GM20431 (cell line): ENCODE measurements at regions not wholly inside any gene's neighbourhood (a gene's known extent, or its start where the extent isn't known, plus 50 kb on each side); places are given as distances from the start of the nearest gene placed in this dataset.

Experiments
- in situ Hi-C: fragments of 300-500 bp; cut with MseI, MboI; formaldehyde crosslinking; loops from one replicate; pipeline ENCODE4 v1.15.0; 2020; ENCODE audit warnings: low sequenced_read_pairs; ENCODE audit not compliant: unreplicated experiment

DNA sequence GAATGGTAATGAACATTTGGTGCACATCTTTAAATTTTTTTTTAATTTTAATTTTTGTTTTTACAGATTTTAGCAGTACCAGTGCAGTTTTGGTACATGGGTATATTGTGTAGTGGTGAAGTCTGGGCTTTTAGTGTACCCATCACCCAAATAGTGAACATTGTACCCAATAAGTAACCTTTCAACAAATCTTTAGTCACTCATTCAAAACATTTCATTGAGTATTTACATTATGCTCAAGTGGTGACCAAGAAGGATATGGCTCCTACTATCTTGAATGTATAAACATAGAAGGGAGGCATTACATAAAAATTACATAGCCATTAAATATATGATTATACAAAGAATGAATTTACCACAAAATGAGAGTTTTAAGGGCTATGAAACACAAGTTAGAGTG lies 223.3 kb downstream of the SPRY1 start:
- in situ Hi-C loops: no loop called here

GRCh38 chr4:123621072-123621705 lies 224.6 kb downstream of the SPRY1 start:
- in situ Hi-C loops: no loop called here

GRCh38 chr4:123622572-123622971 lies 226.0 kb downstream of the SPRY1 start:
- in situ Hi-C loops: no loop called here

DNA sequence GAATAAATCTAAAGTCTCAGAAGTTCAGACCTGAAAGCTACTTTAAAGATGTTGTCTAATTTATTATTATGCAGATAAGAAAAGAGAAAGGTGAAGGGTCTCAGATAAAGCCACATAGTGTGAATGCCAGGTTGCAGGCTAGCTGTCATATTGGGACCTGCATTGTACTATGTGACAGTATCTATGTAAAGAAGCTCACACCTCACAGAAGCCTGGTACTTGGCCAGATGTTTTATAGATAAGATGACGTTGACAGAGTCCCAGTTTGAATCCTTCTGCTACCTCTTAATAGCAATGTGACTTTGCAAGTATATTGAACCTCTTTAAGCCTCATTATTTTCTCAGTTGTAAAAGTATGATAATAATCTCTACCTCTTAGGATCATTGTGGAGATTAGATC lies 227.0 kb downstream of the SPRY1 start:
- in situ Hi-C loops: no loop called here

DNA sequence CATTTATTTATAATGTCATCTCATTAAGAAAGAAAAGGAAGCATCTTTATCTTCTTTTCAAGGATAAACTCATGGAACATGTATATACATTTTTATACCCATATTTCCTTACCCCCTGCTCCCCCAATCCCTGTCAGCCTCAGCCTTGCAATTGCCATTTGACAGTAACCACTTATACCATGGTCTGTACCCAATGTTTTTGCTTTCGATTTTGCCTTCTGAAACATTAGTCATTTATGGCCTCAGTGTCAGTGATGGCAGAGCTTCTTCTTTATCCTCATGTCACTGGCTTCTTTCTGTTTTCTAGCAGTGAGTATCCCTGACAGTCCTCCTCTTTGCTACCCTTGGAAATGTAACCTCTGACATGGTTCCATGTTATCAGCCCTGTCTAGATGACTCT lies 228.4 kb downstream of the SPRY1 start:
- in situ Hi-C loops: no loop called here

DNA sequence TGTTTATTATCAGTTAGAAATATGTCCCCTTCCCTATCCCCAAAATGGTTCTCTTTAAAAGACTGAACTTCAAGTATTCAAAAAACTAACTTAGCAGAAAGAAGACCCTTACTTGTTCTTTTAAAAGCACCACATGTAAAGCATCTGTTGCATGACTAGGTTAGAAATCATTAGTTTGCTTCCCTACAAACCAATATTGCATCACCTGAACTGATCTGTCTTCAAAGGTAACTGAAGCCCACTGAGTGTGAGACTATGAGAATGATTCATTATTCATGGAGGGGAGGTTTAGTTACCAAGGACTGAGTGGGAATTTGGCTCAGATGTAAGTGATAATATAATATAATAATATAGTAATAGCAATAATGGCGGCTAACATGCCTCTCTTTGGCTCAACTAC lies 231.7 kb downstream of the SPRY1 start:
- in situ Hi-C loops: no loop called here

- in situ Hi-C loops: no loop called here
Measured at GRCh38 chr4:123631786-123632692, 235.4 kb downstream of the SPRY1 start.

DNA sequence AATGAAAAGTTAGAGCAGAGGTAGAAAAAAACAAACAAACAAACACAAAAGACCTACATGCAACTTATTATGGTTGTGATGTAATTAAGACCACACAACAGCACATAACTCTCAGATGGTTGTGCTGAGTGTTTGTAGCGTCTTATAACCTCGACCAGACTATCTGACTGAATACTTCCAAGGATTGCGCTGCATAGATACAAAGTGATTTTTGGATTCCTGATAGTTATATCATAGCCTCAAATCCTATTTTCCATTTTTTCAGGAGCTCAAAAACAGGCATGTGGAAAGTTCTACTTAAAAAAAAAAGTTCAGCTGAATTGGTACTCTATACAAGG lies 236.1 kb downstream of the SPRY1 start:
- in situ Hi-C loops: no loop called here

DNA sequence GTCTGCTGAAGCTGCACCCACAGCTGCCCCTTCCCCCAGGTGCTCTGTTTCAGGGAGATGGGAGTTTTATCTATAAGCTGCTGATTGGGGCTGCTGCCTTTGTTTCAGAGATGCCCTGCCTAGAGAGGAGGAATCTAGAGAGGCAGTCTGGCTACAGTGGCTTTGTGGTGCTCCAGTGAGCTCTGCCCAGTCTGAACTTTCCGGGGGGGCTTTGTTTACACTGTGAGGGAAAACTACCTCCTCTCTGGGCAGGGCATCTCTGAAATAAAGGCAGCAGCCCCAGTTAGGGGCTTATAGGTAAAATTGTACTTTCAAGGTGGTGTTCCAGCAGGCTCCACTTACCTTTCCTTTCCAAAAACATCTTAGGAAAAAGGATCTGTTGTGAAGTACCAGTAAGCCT lies 242.2 kb downstream of the SPRY1 start:
- in situ Hi-C loops: no loop called here

DNA sequence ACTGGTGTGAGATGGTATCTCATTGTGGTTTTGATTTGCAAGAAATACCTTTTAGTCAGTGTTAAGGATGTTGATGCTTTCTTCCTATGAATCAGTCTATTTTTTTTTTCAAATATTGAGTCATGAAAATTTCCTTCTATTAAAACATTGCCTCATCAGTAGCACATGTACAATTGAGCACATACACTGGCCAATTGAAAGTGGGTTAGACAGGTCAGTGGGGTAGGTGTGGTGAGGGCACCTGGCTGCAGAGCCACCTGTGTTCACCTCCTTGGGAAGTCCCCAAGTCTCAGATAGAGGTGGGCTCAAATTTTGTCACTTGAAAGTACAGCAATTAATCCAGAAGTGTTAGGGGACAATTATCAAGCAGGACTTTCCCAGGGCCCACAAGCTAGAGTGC lies 243.7 kb downstream of the SPRY1 start:
- in situ Hi-C loops: no loop called here

DNA sequence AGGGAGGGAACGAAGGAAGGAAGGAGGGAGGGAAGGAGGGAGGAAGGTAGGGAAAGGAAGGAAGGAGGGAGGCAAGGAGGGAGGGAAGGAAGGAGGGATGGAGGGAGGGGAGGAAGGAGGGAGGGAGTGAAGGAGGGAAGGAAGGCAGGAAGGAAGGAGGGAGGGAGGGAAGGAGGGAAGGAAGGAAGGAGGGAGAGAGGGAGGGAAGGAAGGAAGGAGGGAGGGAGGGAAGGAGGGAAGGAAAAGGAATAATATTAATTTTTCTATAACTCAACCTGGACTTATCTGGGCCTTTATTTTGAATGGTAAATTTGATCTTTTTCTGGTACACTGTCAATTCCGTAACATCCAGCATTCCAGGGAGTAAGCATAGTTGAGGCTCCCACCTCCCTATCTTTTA lies 244.2 kb downstream of the SPRY1 start:
- in situ Hi-C loops: no loop called here

DNA sequence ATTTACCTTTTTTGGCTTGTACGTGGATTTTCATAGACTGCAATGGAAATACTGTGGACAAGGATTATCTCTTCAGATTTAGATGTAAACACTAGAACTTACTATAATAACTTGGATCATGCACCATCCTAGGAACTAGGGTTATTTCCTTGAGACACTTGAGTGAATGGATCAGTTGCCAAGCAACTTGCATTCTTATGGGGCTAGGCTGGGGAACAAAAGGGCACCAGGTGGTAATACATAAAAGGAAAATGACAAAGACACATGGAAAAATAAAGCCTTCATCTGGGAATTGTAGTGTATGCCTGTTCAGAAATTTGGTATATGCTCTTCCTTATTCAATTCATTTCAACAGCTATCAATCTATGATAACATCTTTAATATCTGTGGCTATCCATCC lies 247.1 kb downstream of the SPRY1 start:
- in situ Hi-C loops: no loop called here

DNA sequence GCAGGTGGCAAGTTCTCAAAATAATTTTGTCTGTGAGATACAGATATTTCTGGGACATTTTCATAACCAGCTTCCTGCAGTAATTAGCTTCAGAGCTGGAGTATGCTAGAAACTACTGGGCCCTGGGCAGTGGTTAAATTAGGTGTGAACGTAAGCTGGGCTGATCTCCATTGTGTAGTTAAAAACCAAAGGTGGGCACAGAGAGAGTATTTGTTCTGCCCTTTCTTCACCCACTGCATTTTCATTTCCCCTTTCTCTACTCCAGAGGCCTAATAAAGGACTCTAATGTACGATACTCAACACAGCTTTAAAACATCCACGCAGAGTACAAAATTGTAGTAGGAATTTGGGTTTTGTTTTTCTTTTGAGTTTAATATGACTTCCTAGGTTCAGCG lies 252.7 kb downstream of the SPRY1 start:
- in situ Hi-C loops: no loop called here

- in situ Hi-C loops: loop anchor here (10.0 kb wide), 1 partner anchor 265 kb away; no protein-coding TSS in a partner anchor
Measured at GRCh38 chr4:123649645-123650391, 253.2 kb downstream of the SPRY1 start.

DNA sequence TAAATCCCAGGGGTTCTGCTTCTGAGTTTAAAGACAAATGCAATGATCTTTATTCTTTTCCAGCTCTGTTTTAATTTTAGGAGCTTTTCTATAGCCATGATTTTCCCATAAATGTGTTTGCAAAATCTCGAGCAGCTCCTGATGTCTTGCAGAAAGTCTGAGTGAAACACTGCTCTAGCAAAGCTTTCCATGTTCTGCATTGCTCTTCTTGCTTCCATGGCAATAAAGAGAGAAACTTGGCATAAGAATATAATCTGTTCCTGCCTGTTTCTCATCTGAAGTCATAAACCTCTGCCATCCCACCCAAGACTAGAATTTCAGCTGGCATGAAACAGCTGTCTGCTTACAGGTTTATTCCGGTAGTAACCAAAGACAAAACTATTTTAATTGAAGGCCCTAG lies 254.5 kb downstream of the SPRY1 start:
- in situ Hi-C loops: loop anchor here (10.0 kb wide), 1 partner anchor 266 kb away; no protein-coding TSS in a partner anchor

GRCh38 chr4:123651536-123652180 lies 255.1 kb downstream of the SPRY1 start:
- in situ Hi-C loops: loop anchor here (10.0 kb wide), 1 partner anchor 267 kb away; no protein-coding TSS in a partner anchor

DNA sequence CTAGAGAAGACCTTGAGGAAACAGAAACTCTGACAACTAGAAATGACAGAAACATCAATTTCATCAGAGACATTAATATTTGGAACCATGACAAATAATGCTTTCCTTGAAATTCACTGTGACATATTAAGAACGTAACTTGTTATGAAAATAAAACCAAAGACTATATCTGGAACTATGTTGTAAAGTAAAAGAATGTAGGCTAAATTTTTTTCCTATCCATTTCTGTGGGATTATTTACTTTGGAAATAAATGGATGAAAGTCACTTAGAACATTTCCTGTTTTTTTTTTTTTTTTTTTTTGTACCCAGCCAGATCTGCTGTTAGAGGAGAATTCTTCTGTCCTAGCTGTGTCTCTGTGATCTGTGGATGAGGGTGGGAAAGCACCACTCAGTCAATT lies 255.9 kb downstream of the SPRY1 start:
- in situ Hi-C loops: loop anchor here (10.0 kb wide), 1 partner anchor 268 kb away; no protein-coding TSS in a partner anchor

DNA sequence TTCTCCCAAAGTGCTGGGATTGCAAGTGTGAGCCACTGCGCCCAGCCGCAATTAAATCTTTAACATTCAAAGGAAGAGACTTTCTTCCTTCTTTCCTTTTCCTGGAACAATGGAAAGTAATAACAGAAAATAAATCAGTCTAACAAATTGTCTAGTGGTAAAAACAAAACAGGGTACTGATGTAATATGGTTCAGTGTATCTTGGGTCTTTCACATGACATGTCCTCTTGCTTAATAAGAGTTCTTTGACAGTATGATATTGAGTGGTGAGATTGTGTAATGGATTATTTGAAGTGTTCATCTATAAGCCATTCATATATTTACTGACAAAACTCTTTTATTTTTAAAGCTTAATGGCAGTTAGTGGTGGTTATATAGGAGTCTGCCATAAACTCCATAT lies 256.6 kb downstream of the SPRY1 start:
- in situ Hi-C loops: loop anchor here (10.0 kb wide), 1 partner anchor 268 kb away; no protein-coding TSS in a partner anchor

GRCh38 chr4:123656746-123657294 lies 260.2 kb downstream of the SPRY1 start:
- in situ Hi-C loops: loop anchor here (10.0 kb wide), 1 partner anchor 272 kb away; no protein-coding TSS in a partner anchor

- in situ Hi-C loops: loop anchor here (10.0 kb wide), 1 partner anchor 273 kb away; no protein-coding TSS in a partner anchor
Measured at GRCh38 chr4:123657606-123658005, 261.0 kb downstream of the SPRY1 start.
